Endothelial cell of umbilical vein (primary cell): ENCODE measurements at regions not wholly inside any gene's neighbourhood (a gene's known extent, or its start where the extent isn't known, plus 50 kb on each side); places are given as distances from the start of the nearest gene placed in this dataset.

Source experiments
- BruUV-seq: library from RNA; stranded (reverse); fragments of 400-500 nt; replicated peaks from 2 replicates; lab custom pipeline; 2021; lab: Mats Ljungman, UMichigan
- CTCF ChIA-PET: fragments of 300-600, 350-600 bp; sonication (Branson Sonifier 250); formaldehyde crosslinking; loops from one replicate; lab custom pipeline; 2021; ENCODE audit warnings: antibody characterized with exemption, inconsistent platforms; lab: Charles Lee
- POLR2A ChIA-PET: fragments of 300-600, 350-600 bp; sonication (Branson Sonifier 250); formaldehyde crosslinking; loops from one replicate; lab custom pipeline; 2021; ENCODE audit warnings: antibody characterized with exemption, inconsistent platforms; lab: Charles Lee
- DNase-seq: peaks from one replicate; pipeline ENCODE4 v3.0.0-alpha.2; 2011; ENCODE audit warnings: low read depth, low spot score
- FAIRE-seq: peaks from 2 replicates; lab custom pipeline; 2011; peaks lifted over from hg19 to GRCh38; lab: Jason Lieb, UNC
- H2AFZ ChIP-seq: 2 replicates; pipeline ENCODE4 v1.6.0; 2012; ENCODE audit warnings: low read depth, low read length, control low read depth, inconsistent platforms
- H3K27ac ChIP-seq: 2 replicates; pipeline ENCODE4 v1.5.1; 2011; ENCODE audit warnings: low read depth, mild to moderate bottlenecking, control low read depth, low read length, moderate library complexity; ENCODE audit not compliant: insufficient read depth
- H3K27me3 ChIP-seq, 2 experiments: 2 replicates each; pipeline versions ENCODE4 v1.6.0 to v1.6.1; 2011; ENCODE audit warnings: low read length in 2 of 2, mixed read lengths in 1 of 2; ENCODE audit not compliant: control insufficient read depth in 2 of 2, insufficient read depth in 2 of 2
- H3K36me3 ChIP-seq, 2 experiments: 2 replicates in 1 of 2; 3 replicates in 1 of 2; pipeline ENCODE4 v1.5.1; 2011; ENCODE audit warnings: low read length in 2 of 2, mild to moderate bottlenecking in 1 of 2, moderate library complexity in 1 of 2; ENCODE audit not compliant: control insufficient read depth in 2 of 2, insufficient read depth in 2 of 2; ENCODE audit errors: extremely low read depth in 1 of 2
- H3K4me1 ChIP-seq: 3 replicates; pipeline ENCODE4 v1.5.1; 2011; ENCODE audit warnings: mild to moderate bottlenecking, low read length; ENCODE audit not compliant: control insufficient read depth, insufficient read depth; ENCODE audit errors: extremely low read depth
- H3K4me2 ChIP-seq: 2 replicates; pipeline ENCODE4 v1.6.1; 2011; ENCODE audit warnings: low read length, control low read depth, mixed read lengths; ENCODE audit not compliant: insufficient read depth
- H3K4me3 ChIP-seq, 3 experiments: fragments of 200-600 bp in 1 of 3; sonication (generic), shearing (Covaris generic) in 1 of 3; replicated peaks in 1 of 3; 2 replicates each; pipeline ENCODE4 v1.5.1; 2011 to 2016; ENCODE audit warnings: control low read depth in 3 of 3, low read length in 3 of 3, mild to moderate bottlenecking in 2 of 3, inconsistent platforms in 1 of 3, low read depth in 1 of 3, moderate library complexity in 1 of 3; ENCODE audit not compliant: insufficient read depth in 1 of 3
- H3K79me2 ChIP-seq: 2 replicates; pipeline ENCODE4 v1.6.0; 2012; ENCODE audit warnings: low read length, inconsistent platforms; ENCODE audit not compliant: control insufficient read depth, insufficient read depth
- H3K9ac ChIP-seq: replicated peaks from 2 replicates; pipeline ENCODE3; 2011; ENCODE audit warnings: low read length, control low read depth; ENCODE audit not compliant: insufficient read depth; ENCODE audit errors: extremely low read depth
- H3K9me1 ChIP-seq: replicated peaks from 3 replicates; pipeline ENCODE4 v1.6.0; 2011; ENCODE audit warnings: mild to moderate bottlenecking, low read length; ENCODE audit not compliant: control insufficient read depth, insufficient read depth; ENCODE audit errors: extremely low read depth
- H3K9me3 ChIP-seq: replicated peaks from 2 replicates; pipeline ENCODE4 v1.5.1; 2012; ENCODE audit warnings: low read length, inconsistent platforms; ENCODE audit not compliant: control insufficient read depth, insufficient read depth
- H4K20me1 ChIP-seq: replicated peaks from 2 replicates; pipeline ENCODE3; 2011; ENCODE audit warnings: mild to moderate bottlenecking, low read length; ENCODE audit not compliant: control insufficient read depth, insufficient read depth; ENCODE audit errors: extremely low read depth
- EZH2 ChIP-seq: IDR thresholded peaks from 2 replicates; pipeline ENCODE4 v1.6.1; 2012; ENCODE audit warnings: borderline replicate concordance, low read depth, mild to moderate bottlenecking, moderate library complexity, low read length, inconsistent platforms; ENCODE audit not compliant: severe bottlenecking
- FOS ChIP-seq: IDR thresholded peaks from 2 replicates; pipeline ENCODE4 v1.6.1; 2011; ENCODE audit warnings: mild to moderate bottlenecking, low read length, moderate library complexity, borderline replicate concordance; ENCODE audit not compliant: insufficient read depth
- GATA2 ChIP-seq: IDR thresholded peaks from 2 replicates; pipeline ENCODE4 v1.7.0; 2011; ENCODE audit warnings: low read depth, mild to moderate bottlenecking, moderate library complexity, mixed read lengths, low read length; ENCODE audit not compliant: insufficient read length, insufficient read depth
- JUN ChIP-seq: IDR thresholded peaks from 2 replicates; pipeline ENCODE4 v1.6.1; 2011; ENCODE audit warnings: borderline replicate concordance, low read depth; ENCODE audit not compliant: insufficient read length, insufficient read depth
- MYC ChIP-seq: IDR thresholded peaks from one replicate; pipeline ENCODE4 v1.6.1; 2011; ENCODE audit warnings: mild to moderate bottlenecking, low read depth, low read length
- POLR2A ChIP-seq: IDR thresholded peaks from 2 replicates; pipeline ENCODE4 v1.6.1; 2012; ENCODE audit warnings: low read depth, mild to moderate bottlenecking, control low read depth, low read length
- POLR2AphosphoS5 ChIP-seq: IDR thresholded peaks from 2 replicates; pipeline ENCODE4 v1.6.1; 2012; ENCODE audit warnings: low read depth, mild to moderate bottlenecking, control low read depth, low read length, moderate library complexity; ENCODE audit not compliant: insufficient read depth
- dilution Hi-C: fragments of 300-500 bp; cut with MboI; formaldehyde crosslinking; loops from one replicate; pipeline ENCODE4 v1.15.0; 2019; ENCODE audit warnings: low sequenced_read_pairs; ENCODE audit not compliant: extremely low pct_ligation_motif_present
- intact Hi-C: fragments of 100-400 bp; cut with micrococcal nuclease; formaldehyde crosslinking; loops from one replicate; pipeline ENCODE4 v1.10.0; 2022
- TF ChIP-seq, protein P1 (sequence below), 2 donors: IDR thresholded peaks; 1 replicate in 1 of 2; 2 replicates in 1 of 2; pipeline ENCODE4 v1.5.1; 2011; ENCODE audit warnings: low read length in 2 of 2, mild to moderate bottlenecking in 2 of 2, moderate library complexity in 2 of 2, control low read depth in 1 of 2, inconsistent platforms in 1 of 2, low read depth in 1 of 2; ENCODE audit not compliant: insufficient read depth in 1 of 2; ENCODE audit errors: extremely low read depth in 1 of 2
- TF ChIP-seq, protein P2 (sequence below): IDR thresholded peaks from 2 replicates; pipeline ENCODE4 v1.6.1; 2011; ENCODE audit not compliant: insufficient read depth, insufficient read length

DNA sequence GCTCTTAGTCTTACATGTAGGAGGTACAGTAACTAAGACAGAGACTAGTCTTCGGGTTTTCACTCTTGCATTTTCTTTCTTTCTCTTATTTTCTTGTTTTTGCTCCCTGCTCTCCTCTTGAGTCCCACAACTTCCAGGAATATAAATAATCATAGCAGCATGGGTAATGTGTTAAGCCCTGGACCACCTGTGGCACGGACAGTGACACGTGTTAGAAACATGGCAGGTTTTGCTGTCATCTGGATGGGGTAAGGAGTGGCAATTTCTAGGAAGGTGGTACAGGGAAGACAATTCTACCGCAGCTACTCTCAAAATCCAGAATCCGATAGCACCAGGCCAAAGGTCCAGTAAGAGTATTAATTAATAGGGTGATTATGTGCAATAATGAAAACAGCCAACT is 237.5 kb upstream of the FAM98A start:
- Histone ChIP-seq H2AFZ (no peak overlapping the region), H4K20me1 (no peaks in the 10 kb centered on the region), H3K36me3 (no peaks in the 10 kb centered on the region), H3K9me3 (no peaks in the 10 kb centered on the region), H3K4me3 (no peak overlapping the region), H3K27me3 (no peaks in the 10 kb centered on the region), H3K79me2 (no peaks in the 10 kb centered on the region), H3K4me2 (no peak overlapping the region), H3K27ac (no peak overlapping the region), H3K9me1 (no peaks in the 10 kb centered on the region), H3K4me1 (no peaks in the 10 kb centered on the region), H3K9ac (no peak overlapping the region)
- ChIA-PET CTCF (no interaction called here), POLR2A (no interaction called here)
- dilution Hi-C loops (no loop called here), intact Hi-C loops (no loop called here)
- DNase-seq (no peak), FAIRE-seq (no peak)
- BruUV-seq = no TSS peak
- TF ChIP-seq MYC (no peak), GATA2 (no peak), EZH2 (no peak)
- TF ChIP-seq, protein P1, sequence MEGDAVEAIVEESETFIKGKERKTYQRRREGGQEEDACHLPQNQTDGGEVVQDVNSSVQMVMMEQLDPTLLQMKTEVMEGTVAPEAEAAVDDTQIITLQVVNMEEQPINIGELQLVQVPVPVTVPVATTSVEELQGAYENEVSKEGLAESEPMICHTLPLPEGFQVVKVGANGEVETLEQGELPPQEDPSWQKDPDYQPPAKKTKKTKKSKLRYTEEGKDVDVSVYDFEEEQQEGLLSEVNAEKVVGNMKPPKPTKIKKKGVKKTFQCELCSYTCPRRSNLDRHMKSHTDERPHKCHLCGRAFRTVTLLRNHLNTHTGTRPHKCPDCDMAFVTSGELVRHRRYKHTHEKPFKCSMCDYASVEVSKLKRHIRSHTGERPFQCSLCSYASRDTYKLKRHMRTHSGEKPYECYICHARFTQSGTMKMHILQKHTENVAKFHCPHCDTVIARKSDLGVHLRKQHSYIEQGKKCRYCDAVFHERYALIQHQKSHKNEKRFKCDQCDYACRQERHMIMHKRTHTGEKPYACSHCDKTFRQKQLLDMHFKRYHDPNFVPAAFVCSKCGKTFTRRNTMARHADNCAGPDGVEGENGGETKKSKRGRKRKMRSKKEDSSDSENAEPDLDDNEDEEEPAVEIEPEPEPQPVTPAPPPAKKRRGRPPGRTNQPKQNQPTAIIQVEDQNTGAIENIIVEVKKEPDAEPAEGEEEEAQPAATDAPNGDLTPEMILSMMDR (IDR thresholded peaks at IDR 0.05; ENCODE audit: extremely low read depth in 1 of 2, insufficient read depth in 1 of 2, low read depth in 1 of 2, low read length in 2 of 2) = no peak

DNA sequence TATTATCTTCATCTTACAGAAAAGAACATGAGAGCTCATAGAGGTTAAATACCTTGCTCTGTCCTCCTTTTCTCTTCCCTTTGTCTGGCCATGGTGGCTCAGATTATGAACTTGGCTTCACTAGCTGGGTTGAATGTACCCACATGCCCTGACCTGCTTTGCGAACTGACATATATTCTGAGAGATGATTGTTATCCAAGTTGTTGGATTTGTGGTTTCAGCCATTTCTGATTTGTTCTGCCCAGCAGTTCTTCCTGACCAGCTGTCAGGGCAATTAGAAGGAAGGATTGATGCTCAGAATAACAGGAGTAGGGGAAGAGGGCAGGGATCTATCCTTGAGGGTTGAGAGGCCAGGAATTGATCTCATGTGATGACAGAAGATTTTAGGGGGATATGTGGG is 236.8 kb upstream of the FAM98A start:
- ChIA-PET POLR2A (no interaction called here), CTCF (no interaction called here)
- no peaks in the 10 kb centered on the region for H4K20me1 ChIP-seq
- no peak overlapping the region for H3K4me2 ChIP-seq
- FAIRE-seq (no peak), DNase-seq (no peak)
- H3K27me3 ChIP-seq = no peaks in the 10 kb centered on the region
- no peak overlapping the region for H2AFZ ChIP-seq
- no peak overlapping the region for H3K9ac ChIP-seq
- H3K4me1 ChIP-seq = no peaks in the 10 kb centered on the region
- dilution Hi-C loops (no loop called here), intact Hi-C loops (no loop called here)
- no peak overlapping the region for H3K27ac ChIP-seq
- no peak overlapping the region for H3K4me3 ChIP-seq
- no peaks in the 10 kb centered on the region for H3K9me3 ChIP-seq
- no TSS peak for BruUV-seq
- H3K36me3 ChIP-seq = no peaks in the 10 kb centered on the region
- H3K79me2 ChIP-seq = no peaks in the 10 kb centered on the region
- H3K9me1 ChIP-seq = no peaks in the 10 kb centered on the region
- TF ChIP-seq, protein P1 (IDR thresholded peaks at IDR 0.05; ENCODE audit: extremely low read depth in 1 of 2, insufficient read depth in 1 of 2, low read depth in 1 of 2, low read length in 2 of 2) = no peak
- TF ChIP-seq EZH2 (no peak), MYC (no peak), POLR2AphosphoS5 (no peak), POLR2A (no peak), GATA2 (no peak), JUN (no peak), FOS (no peak)
- TF ChIP-seq, protein P2, sequence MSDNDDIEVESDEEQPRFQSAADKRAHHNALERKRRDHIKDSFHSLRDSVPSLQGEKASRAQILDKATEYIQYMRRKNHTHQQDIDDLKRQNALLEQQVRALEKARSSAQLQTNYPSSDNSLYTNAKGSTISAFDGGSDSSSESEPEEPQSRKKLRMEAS = no peak
